ENCODE measurements at regions not wholly inside any gene's neighbourhood (a gene's known extent, or its start where the extent isn't known, plus 50 kb on each side); places are given as distances from the start of the nearest gene placed in this dataset.

DNA sequence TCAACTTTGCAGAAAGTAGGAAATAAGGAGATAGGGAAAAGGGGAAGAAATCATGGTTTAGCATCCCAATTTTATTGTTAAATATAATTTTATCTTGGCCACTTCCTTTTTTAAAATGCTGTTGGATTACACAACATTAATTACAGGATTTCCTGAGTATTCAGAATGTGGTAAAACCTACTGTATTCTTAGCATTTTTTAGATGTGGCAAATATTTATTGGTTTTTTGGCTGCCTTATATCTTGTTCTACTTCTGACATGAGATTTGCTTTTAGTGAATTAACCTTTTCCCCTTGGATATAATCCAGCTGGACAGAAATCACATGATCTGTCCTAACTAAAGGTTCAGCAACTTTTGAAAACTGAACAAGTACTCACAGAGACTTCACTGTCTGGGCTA is 104.9 kb downstream of the PTGS2 start:
- peak; percentile 67 for ATAC-seq
- TF ChIP-seq, protein P1, sequence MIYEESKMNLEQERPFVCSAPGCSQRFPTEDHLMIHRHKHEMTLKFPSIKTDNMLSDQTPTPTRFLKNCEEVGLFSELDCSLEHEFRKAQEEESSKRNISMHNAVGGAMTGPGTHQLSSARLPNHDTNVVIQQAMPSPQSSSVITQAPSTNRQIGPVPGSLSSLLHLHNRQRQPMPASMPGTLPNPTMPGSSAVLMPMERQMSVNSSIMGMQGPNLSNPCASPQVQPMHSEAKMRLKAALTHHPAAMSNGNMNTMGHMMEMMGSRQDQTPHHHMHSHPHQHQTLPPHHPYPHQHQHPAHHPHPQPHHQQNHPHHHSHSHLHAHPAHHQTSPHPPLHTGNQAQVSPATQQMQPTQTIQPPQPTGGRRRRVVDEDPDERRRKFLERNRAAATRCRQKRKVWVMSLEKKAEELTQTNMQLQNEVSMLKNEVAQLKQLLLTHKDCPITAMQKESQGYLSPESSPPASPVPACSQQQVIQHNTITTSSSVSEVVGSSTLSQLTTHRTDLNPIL (CRISPR knock-in tag; IDR thresholded peaks at IDR 0.05; ENCODE audit: low read depth): no peak
- TF ChIP-seq, protein P2, sequence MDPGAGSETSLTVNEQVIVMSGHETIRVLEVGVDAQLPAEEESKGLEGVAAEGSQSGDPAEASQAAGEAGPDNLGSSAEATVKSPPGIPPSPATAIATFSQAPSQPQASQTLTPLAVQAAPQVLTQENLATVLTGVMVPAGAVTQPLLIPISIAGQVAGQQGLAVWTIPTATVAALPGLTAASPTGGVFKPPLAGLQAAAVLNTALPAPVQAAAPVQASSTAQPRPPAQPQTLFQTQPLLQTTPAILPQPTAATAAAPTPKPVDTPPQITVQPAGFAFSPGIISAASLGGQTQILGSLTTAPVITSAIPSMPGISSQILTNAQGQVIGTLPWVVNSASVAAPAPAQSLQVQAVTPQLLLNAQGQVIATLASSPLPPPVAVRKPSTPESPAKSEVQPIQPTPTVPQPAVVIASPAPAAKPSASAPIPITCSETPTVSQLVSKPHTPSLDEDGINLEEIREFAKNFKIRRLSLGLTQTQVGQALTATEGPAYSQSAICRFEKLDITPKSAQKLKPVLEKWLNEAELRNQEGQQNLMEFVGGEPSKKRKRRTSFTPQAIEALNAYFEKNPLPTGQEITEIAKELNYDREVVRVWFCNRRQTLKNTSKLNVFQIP (CRISPR knock-in tag; IDR thresholded peaks at IDR 0.05; ENCODE audit: borderline replicate concordance, low read depth): no peak
- 0 out of 2 replicates have a peak, but pooled peaks have one; percentile 19 for TF ChIP-seq TOX (CRISPR knock-in tag; IDR thresholded peaks at IDR 0.05; ENCODE audit: borderline replicate concordance)
- TF ChIP-seq, protein P3, sequence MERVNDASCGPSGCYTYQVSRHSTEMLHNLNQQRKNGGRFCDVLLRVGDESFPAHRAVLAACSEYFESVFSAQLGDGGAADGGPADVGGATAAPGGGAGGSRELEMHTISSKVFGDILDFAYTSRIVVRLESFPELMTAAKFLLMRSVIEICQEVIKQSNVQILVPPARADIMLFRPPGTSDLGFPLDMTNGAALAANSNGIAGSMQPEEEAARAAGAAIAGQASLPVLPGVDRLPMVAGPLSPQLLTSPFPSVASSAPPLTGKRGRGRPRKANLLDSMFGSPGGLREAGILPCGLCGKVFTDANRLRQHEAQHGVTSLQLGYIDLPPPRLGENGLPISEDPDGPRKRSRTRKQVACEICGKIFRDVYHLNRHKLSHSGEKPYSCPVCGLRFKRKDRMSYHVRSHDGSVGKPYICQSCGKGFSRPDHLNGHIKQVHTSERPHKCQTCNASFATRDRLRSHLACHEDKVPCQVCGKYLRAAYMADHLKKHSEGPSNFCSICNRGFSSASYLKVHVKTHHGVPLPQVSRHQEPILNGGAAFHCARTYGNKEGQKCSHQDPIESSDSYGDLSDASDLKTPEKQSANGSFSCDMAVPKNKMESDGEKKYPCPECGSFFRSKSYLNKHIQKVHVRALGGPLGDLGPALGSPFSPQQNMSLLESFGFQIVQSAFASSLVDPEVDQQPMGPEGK (CRISPR knock-in tag; IDR thresholded peaks at IDR 0.05; ENCODE audit: borderline replicate concordance): no peak
- no peak for TF ChIP-seq TCF4 (CRISPR knock-in tag; IDR thresholded peaks at IDR 0.05; ENCODE audit: borderline replicate concordance)
- no peak for TF ChIP-seq PPARA (CRISPR knock-in tag; IDR thresholded peaks at IDR 0.05; ENCODE audit: borderline replicate concordance)
- TF ChIP-seq OSR1 (CRISPR knock-in tag; IDR thresholded peaks at IDR 0.05): no peak
- TF ChIP-seq ZFP30 (CRISPR knock-in tag; IDR thresholded peaks at IDR 0.05): no peak

DNA sequence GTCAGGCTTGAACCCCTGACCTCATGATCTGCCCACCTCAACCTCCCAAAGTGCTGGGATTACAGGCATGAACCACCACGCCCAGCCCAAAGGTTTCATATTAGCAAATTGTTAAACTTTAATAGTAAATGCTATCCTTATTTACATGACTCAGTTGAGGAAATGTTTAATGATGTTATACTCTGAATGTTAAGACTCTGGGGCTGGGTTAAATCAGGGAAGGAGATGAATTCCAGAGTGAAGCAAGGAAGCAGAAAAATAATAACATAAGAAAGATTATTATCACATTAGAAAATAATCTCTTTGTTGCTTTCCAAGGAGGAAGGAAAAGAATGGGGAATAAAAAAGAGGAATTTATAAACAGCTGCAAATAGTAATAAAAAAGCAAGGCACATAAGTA is 105.3 kb downstream of the PTGS2 start:
- no peak for TF ChIP-seq ESRRG (CRISPR knock-in tag; IDR thresholded peaks at IDR 0.05)
- TF ChIP-seq RARB (CRISPR knock-in tag; IDR thresholded peaks at IDR 0.05): no peak
- TF ChIP-seq ZNF70 (CRISPR knock-in tag; IDR thresholded peaks at IDR 0.05): no peak
- TF ChIP-seq OSR1 (CRISPR knock-in tag; IDR thresholded peaks at IDR 0.05): no peak
- TF ChIP-seq CSDC2 (CRISPR knock-in tag; IDR thresholded peaks at IDR 0.05): no peak
- no peak for TF ChIP-seq SNAI2 (CRISPR knock-in tag; IDR thresholded peaks at IDR 0.05)
- TF ChIP-seq PPARA (CRISPR knock-in tag; IDR thresholded peaks at IDR 0.05; ENCODE audit: borderline replicate concordance): no peak
- no peak for TF ChIP-seq ZC3H10 (CRISPR knock-in tag; IDR thresholded peaks at IDR 0.05)
- ATAC-seq: peak; percentile 51

DNA sequence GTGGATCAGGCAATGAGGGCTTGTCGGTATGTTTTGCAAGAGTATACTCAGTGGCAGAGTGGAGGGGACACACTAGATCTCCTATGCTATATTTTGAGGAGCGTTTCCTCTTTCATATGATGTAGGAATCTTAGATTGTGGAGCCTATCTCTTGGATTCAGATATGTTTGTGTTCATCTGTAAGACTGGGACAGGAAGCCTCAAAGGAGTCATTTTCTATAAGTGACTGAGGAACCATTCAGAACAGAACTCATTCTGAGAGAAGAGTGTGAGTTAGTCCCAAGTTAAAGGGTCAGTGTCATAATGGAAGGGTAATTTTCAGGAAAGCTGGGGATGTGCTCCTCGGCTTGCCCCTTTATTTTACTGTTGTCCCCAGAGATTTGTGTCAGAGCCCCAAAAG is 107.7 kb downstream of the PTGS2 start:
- ATAC-seq: no peak
- TF ChIP-seq BACH2 (CRISPR knock-in tag; IDR thresholded peaks at IDR 0.05; ENCODE audit: borderline replicate concordance) (no peak), GLIS3 (CRISPR knock-in tag; IDR thresholded peaks at IDR 0.05) (no peak), ZNF565 (CRISPR knock-in tag; conservative IDR thresholded peaks at IDR 0.05; ENCODE audit: low read depth) (no peak), OSR1 (CRISPR knock-in tag; IDR thresholded peaks at IDR 0.05) (no peak), PPARA (CRISPR knock-in tag; IDR thresholded peaks at IDR 0.05; ENCODE audit: borderline replicate concordance) (no peak), TCF4 (CRISPR knock-in tag; IDR thresholded peaks at IDR 0.05; ENCODE audit: borderline replicate concordance) (no peak), TOX (CRISPR knock-in tag; IDR thresholded peaks at IDR 0.05; ENCODE audit: borderline replicate concordance) (no peak), ARNTL (CRISPR knock-in tag; IDR thresholded peaks at IDR 0.05; ENCODE audit: borderline replicate concordance, low read depth) (no peak), ZNF70 (CRISPR knock-in tag; IDR thresholded peaks at IDR 0.05) (no peak), ZC3H10 (CRISPR knock-in tag; IDR thresholded peaks at IDR 0.05) (no peak), ESRRG (CRISPR knock-in tag; IDR thresholded peaks at IDR 0.05) (no peak), ZFP3 (CRISPR knock-in tag; IDR thresholded peaks at IDR 0.05) (no peak)
- TF ChIP-seq, protein P4, sequence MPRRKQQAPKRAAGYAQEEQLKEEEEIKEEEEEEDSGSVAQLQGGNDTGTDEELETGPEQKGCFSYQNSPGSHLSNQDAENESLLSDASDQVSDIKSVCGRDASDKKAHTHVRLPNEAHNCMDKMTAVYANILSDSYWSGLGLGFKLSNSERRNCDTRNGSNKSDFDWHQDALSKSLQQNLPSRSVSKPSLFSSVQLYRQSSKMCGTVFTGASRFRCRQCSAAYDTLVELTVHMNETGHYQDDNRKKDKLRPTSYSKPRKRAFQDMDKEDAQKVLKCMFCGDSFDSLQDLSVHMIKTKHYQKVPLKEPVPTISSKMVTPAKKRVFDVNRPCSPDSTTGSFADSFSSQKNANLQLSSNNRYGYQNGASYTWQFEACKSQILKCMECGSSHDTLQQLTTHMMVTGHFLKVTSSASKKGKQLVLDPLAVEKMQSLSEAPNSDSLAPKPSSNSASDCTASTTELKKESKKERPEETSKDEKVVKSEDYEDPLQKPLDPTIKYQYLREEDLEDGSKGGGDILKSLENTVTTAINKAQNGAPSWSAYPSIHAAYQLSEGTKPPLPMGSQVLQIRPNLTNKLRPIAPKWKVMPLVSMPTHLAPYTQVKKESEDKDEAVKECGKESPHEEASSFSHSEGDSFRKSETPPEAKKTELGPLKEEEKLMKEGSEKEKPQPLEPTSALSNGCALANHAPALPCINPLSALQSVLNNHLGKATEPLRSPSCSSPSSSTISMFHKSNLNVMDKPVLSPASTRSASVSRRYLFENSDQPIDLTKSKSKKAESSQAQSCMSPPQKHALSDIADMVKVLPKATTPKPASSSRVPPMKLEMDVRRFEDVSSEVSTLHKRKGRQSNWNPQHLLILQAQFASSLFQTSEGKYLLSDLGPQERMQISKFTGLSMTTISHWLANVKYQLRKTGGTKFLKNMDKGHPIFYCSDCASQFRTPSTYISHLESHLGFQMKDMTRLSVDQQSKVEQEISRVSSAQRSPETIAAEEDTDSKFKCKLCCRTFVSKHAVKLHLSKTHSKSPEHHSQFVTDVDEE (CRISPR knock-in tag; IDR thresholded peaks at IDR 0.05): no peak
- TF ChIP-seq, protein P2 (CRISPR knock-in tag; IDR thresholded peaks at IDR 0.05; ENCODE audit: borderline replicate concordance, low read depth): no peak
